ENCODE measurements at regions not wholly inside any gene's neighbourhood (a gene's known extent, or its start where the extent isn't known, plus 50 kb on each side); places are given as distances from the start of the nearest gene placed in this dataset.

DNA sequence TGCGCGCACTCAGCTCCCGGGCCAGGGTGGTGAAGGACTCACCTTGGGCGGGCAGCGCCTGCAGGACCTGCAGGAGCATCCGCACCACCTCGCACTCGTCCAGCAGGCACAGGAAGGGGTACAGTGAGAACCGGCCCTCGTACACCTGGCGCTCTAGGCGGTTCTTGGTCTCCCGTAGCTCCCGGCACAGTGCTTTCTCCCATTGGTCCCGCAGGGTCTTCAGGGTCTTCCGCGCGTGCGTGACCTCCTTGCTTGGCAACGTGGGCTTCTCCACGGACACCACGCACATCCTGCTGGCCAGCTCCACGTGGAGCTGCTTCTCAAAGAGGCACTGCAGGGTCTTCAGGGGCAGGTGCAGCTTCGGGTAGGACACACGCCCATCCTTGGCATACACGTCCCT, 74.1 kb upstream of the MED13 start:
- Histone ChIP-seq H3K4me3 (replicated peaks in 1 of 3; ENCODE audit: insufficient read depth in 1 of 3, low read depth in 2 of 3, low read length in 3 of 3) (no peak overlapping the region), H3K4me1 (ENCODE audit: insufficient read depth, low read length) (peaks cover 7% of the 10 kb centered on the region), H3K79me2 (ENCODE audit: insufficient read depth, low read length) (no peaks in the 10 kb centered on the region), H3K27ac (ENCODE audit: extremely low read length, insufficient read depth, low read length) (no peak overlapping the region), H2AFZ (ENCODE audit: low read length) (no peak overlapping the region), H3K27me3 (ENCODE audit: control insufficient read depth in 1 of 2, insufficient read depth in 2 of 2, low read length in 2 of 2) (no peaks in the 10 kb centered on the region), H3K4me2 (ENCODE audit: low read depth, low read length) (no peak overlapping the region), H3K9me3 (ENCODE audit: low read length) (no peaks in the 10 kb centered on the region), H4K20me1 (ENCODE audit: insufficient read depth, low read length) (no peaks in the 10 kb centered on the region), H3K36me3 (replicated peaks in 1 of 2; ENCODE audit: control insufficient read depth in 1 of 2, insufficient read depth in 2 of 2, low read length in 2 of 2) (no peaks in the 10 kb centered on the region), H3K9ac (ENCODE audit: insufficient read depth, low read depth, low read length) (no peak overlapping the region)
- ChIA-PET CTCF (ENCODE audit: low intra/inter-chr PET ratio, low total read pairs) (no interaction called here), POLR2A (no interaction called here)
- DNase-seq (ENCODE audit: low spot score) (no peak), FAIRE-seq (no peak), ATAC-seq (no peak; the same call in 1 of the 3 replicates)
- WGBS (ENCODE audit: low lambda C conversion rate): 73% methylated on average over 26 of the region's 26 CpGs
- intact Hi-C loops (cut with micrococcal nuclease; ENCODE audit: unreplicated experiment): no loop called here
- in situ Hi-C loops (cut with HindIII; ENCODE audit: extremely low pct_ligation_motif_present, low pct_unique_long_range_greater_than_20kb): no loop called here
- BruUV-seq (replicated peaks): no TSS peak
- TF ChIP-seq, protein P1, sequence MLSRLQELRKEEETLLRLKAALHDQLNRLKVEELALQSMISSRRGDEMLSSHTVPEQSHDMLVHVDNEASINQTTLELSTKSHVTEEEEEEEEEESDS (CRISPR knock-in tag; IDR thresholded peaks at IDR 0.05; ENCODE audit: borderline replicate concordance): no peak
- no peak for TF ChIP-seq MAFG (CRISPR knock-in tag; IDR thresholded peaks at IDR 0.05)
- TF ChIP-seq NBN (conservative IDR thresholded peaks at IDR 0.05): no peak
- TF ChIP-seq ZNF703 (CRISPR knock-in tag; IDR thresholded peaks at IDR 0.05; ENCODE audit: borderline replicate concordance): no peak
- TF ChIP-seq ZFP36L2 (CRISPR knock-in tag; IDR thresholded peaks at IDR 0.05): no peak
- TF ChIP-seq AFF4 (CRISPR knock-in tag; IDR thresholded peaks at IDR 0.05): no peak
- no peak for TF ChIP-seq GABPB1 (CRISPR knock-in tag; IDR thresholded peaks at IDR 0.05)
- TF ChIP-seq, protein P2, sequence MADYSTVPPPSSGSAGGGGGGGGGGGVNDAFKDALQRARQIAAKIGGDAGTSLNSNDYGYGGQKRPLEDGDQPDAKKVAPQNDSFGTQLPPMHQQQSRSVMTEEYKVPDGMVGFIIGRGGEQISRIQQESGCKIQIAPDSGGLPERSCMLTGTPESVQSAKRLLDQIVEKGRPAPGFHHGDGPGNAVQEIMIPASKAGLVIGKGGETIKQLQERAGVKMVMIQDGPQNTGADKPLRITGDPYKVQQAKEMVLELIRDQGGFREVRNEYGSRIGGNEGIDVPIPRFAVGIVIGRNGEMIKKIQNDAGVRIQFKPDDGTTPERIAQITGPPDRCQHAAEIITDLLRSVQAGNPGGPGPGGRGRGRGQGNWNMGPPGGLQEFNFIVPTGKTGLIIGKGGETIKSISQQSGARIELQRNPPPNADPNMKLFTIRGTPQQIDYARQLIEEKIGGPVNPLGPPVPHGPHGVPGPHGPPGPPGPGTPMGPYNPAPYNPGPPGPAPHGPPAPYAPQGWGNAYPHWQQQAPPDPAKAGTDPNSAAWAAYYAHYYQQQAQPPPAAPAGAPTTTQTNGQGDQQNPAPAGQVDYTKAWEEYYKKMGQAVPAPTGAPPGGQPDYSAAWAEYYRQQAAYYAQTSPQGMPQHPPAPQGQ (CRISPR knock-in tag; IDR thresholded peaks at IDR 0.05; ENCODE audit: borderline replicate concordance): no peak
- TF ChIP-seq PHB2 (IDR thresholded peaks at IDR 0.05; ENCODE audit: partially characterized antibody): no peak
- no peak for TF ChIP-seq SETDB1 (CRISPR knock-in tag; IDR thresholded peaks at IDR 0.05; ENCODE audit: borderline replicate concordance)
- no peak for TF ChIP-seq SKIL (CRISPR knock-in tag; IDR thresholded peaks at IDR 0.05; ENCODE audit: borderline replicate concordance)
- no peak for TF ChIP-seq ZNF414 (CRISPR knock-in tag; IDR thresholded peaks at IDR 0.05)
- TF ChIP-seq NFE2L1 (CRISPR knock-in tag; IDR thresholded peaks at IDR 0.05; ENCODE audit: borderline replicate concordance): no peak
- no peak for TF ChIP-seq ZFP36L1 (CRISPR knock-in tag; IDR thresholded peaks at IDR 0.05)
- no peak for TF ChIP-seq FIP1L1 (IDR thresholded peaks at IDR 0.05; ENCODE audit: borderline replicate concordance, insufficient read depth, low read depth, low read length)
- no peak for TF ChIP-seq MIXL1 (CRISPR knock-in tag; IDR thresholded peaks at IDR 0.05)

All from HepG2 (cell line).